DMS114 treated with DMSO at 0.1 percent for 48 hours (cell line): ENCODE measurements at regions not wholly inside any gene's neighbourhood (a gene's known extent, or its start where the extent isn't known, plus 50 kb on each side); places are given as distances from the start of the nearest gene placed in this dataset.

Source experiments
- DNase-seq: peaks from one replicate; lab custom pipeline; 2025; ENCODE audit not compliant: unreplicated experiment; lab: John Stamatoyannopoulos, UW

DNA sequence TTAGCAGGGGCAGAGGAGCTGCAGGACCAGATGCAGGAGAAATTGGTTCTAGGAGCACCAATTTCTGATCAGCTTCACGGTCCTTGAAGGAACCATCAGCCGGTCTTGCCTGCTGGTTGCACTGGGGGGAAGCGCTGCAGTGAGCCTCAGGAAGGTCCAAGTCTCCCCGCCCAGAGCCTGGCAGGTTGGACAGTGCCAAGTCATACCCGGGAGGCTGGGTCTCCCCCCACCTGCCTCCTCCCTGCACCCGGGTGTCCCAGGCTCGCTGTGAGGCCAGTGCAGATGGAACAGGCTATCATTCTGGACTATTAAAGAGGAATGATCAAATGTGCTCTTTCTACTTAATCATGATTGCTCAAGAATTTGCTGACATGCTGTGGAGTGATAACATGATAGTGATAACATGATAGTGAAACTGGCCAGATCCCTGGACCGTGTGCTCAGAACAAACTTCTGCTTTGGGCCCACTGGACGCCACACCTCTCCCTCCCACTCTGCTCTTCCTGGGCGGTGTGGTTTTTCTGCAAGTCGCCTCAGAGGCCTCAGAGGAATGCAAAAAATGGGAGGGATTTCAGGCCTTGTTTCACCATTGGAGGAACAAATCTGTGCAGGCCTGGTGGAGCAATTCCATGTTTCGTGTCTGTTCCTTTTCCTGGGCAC lies 236.0 kb downstream of the IRF8 start:
- no peak for DNase-seq

DNA sequence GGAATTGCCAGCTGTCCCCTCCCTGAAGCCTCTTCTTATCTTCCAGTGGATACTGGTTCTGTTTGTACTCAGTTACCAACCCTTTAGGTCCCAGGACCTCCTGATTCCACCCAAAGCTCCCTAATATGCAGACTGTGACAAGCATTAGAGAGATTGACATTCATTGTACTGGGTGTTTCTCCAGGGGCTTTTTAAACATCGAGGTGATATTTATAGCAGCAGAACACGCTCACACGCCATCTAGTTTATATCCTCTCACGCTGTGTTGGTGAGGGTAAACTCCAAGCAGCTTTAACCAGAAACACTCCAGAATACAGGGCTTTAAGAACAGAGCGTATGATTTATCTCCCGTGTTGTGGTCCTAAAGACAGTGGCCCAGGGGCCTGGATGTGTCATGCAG lies 238.4 kb downstream of the IRF8 start:
- no peak for DNase-seq

DNA sequence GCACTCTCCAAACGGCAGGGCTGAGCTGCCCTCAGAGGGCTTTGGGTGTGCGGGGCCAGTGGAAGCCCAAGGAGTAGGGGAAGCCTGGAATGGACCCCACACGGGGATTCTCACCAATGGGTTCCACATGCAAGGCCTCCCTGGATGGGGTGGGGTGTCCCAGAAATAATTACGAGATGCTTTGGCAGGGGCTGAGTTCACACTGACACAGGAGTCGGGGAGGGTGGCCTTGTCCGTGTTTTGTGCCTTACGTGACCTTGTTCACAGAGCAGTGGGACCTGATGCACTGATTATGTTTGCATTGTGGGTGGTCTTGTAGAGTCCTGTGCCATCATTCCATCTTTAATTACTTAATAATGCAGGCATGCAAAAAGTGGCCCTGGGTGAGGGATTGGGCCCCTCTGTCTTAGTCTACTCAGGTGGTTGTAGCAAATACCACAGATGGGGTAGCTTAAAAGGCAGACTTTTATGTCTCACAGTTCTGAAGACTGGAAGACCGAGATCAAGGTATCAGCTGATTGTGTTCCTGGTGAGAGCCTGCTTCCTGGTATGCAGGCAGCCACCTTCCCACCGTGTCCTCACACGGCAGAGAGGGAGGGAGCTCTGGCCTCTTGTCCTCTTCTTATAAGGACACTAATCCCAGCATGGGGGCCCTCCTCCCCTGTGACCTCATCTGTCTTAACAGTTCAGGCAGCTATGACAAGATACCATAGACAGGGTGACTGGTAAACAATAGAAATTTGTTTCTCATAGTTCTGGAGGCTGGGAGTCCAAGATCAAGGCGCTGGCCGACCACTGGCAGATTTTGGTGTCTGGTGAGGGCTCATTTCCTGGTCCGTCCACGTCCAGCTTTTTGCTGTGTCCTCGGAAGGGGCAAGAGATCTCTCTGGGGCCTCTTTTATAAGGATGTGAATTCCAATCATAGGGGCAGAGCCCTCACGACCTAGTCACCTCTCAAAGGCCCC lies 239.4 kb downstream of the IRF8 start:
- no peak for DNase-seq

DNA sequence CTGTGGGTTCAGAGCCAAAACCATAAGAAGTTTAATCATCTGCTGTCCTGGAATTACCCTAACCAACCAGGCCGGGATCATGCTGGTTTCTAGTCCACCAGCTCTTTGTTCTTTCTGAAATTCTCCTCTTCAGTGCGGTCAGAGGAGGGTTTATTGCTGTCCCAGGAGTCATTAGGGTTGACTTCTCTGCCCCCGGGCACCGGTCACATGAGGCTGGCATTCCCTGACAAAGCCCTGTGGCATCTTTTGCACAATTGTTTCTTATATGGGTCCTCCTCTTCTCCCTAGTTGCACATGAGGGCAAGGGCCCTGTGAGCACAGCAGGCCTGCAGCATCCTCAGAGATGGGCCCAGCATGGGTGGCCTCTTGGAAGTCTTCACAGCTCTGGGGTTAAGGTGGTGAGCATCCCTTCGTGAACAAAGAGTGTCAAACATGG lies 243.9 kb downstream of the IRF8 start:
- DNase-seq = no peak

DNA sequence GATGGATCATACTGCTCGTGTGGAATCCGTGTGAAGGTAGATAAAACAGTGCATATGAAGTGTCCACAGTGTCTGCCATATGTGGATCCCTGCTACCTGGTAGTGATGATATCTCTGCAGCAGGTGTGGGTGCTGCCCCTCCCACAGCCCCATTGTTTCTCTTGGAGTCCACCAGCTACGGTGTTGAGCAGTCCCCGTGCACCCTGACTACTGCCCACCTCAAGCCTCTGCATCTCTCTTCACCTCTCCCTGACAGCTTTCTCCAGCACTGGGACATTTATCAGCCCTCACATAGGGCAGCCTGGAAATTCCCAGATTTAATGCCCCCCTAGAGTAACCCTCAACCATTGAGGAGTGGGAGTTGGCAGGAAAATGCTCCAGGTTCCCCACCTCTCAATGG lies 244.7 kb downstream of the IRF8 start:
- DNase-seq = no peak

DNA sequence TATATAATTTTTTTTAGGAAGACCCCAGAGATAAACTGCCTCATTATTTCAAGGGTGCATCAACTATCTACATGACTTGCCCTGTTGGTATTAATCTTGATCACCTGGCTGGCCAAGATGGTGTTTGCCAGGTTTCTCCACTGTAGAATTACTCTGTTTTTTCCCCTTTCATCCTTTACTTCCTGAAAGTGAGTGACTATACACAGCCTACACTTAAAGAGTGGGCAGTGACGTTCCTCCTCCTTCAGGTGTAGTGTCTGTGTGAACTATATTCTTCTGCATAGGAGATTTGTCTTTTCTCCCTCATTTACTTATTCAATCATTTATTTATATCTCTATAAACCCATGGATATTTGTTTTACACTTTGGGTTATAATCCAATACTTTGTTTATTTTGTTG lies 246.7 kb downstream of the IRF8 start:
- DNase-seq = no peak

DNA sequence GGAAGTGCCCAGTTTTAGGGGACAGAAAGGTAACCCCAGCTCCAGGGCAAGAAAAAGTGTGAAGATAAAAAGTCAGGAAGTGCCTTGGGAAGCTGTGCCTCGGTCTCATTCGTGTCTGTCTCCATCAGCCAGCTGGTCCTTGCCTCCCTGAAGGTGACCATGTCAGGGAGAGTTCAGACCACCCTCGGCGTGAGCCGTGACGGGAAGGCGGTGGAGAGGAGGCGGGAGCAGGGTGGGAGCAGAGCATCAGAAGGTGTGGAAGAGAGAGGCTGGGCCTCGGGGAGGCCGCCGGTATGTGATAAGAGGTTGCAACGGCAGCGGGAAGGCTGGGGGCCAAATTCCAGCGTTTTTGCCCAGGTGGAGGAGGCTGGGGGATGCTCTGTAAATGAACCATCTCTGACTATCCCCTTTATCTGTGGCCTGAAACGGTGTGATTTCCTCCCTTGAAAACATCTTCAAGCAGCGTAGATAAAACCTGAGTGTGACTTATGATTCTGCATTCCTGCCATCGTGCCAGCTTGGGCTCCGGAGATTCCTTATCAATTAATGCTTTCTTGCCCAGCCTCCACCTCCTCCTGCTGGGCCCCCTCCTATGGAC lies 251.8 kb downstream of the IRF8 start:
- no peak for DNase-seq

DNA sequence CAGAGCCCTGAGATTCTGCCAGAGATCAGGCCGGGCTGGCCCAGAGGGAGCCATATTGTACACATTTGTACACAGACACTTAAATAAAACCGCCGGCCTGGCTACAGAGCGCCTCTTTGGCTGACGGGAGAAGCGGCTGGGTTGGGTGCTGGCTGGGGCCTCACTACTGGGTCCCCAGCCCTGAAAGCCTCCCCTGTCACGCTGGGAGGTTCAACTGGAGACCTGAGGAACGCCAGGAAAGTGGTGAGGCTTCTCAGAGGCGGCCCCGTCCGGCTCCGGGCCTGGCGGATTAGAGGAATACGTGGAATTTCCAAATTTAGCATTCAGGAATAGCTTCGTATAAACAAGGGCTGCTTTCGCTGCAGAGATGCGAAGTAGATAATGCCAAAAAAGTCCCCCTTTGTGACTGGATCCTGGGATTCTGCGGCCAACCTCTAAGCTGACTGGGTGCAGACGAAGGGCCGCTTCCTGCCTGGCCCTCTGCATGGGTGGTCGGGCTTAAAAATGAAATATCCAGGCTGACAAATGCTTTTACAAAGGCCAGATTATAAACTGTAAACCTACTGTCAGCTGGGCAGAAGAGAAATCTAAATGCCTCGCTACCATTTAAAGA lies 252.4 kb downstream of the IRF8 start:
- DNase-seq = no peak

DNA sequence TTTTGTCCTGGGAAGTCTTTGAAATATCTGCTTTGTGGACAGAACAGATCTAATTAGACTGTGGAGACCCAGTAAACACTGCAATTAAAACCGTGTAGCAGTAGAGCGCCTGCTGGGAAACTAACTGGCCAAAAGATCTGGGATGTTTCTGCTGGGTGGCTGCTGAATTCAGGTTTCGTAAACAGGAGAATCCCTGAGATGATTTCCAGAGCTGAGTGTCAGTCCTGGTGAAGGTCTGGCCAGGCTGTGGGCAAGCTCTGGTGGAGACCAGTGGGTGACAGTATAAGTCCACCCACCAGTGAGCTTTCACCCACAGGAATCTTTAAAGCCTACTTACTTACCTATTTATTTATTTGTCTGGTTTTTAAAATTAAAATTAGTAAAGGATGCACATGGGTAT lies 257.2 kb downstream of the IRF8 start:
- DNase-seq = no peak

DNA sequence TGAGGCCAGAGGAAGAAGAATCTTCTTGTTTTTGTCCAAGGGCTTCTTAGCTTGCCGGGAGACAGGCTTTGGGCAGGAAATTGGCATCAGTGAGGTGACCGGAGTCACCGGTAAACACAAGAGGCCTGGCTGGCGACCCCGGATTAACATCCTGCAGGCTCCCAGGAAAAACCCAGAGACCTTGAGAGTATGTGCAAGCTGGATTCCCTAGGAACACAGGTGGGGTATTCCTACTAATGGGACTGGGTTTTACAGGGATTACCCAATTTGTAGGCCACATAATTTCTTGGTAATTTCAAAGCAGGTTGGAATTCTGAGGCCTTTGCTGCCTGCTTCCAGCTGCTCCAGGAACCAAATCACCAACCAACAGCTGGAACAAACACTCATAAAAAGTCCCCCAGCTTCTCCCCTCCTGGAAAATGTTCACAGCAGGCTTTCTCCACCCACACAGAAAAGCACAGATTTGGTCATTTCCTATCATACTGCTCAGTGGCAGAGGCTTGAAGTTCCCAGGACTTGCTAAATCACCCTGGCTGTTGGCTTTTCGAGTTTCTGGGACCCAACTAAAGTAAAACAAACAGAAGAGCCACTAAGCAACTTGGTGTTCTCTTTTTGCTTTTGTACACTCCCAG lies 258.8 kb downstream of the IRF8 start:
- no peak for DNase-seq

DNA sequence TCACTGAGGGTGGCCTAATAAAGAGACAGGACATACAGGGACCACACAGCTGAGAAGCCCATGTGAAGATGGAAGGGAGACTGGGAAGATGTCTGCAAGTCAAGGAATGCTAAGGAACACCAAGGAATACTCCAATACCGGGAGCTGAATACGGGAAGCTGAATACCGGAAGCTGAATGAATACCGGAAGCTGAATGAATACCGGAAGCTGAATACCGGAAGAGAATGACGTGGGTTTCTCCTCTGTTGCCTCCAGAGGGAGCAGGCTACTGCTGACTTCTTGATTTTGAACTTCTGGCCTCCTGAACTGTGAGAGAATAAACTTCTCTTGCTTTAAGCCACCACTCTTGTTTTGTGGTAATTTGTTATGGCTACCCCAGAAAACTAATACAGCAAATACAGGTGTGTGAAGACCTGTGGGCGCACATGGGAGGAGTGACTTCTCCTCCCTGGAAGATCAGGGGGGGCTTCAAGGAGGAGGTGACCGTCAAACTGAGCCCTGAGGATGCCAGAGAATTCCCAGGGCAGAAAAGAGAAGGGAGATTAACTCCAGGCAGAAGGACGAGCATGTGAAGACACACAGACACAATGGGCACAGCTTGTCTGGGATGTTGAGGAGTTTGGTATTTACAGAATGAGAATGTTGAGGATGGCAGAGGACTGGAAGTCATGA lies 259.9 kb downstream of the IRF8 start:
- no peak for DNase-seq

DNA sequence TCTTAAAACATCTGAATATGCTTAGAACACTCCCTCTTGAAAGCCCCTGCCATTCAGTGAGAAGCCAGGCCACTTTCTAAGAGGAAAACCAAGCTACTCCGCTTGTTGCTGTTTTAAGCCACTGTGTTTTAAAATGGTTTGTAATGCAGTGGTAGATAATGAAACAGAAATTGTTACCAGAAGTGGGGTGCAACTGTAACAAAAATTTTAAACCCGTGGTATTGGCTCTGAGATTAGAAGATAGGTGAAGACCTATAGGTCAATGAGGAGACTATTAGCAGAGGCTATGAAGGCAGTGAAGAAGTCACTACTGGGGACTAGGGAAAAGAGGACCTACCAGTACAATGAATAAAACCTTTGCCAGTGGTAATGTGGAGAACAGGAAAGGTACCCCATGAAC lies 266.5 kb downstream of the IRF8 start:
- no peak for DNase-seq

DNA sequence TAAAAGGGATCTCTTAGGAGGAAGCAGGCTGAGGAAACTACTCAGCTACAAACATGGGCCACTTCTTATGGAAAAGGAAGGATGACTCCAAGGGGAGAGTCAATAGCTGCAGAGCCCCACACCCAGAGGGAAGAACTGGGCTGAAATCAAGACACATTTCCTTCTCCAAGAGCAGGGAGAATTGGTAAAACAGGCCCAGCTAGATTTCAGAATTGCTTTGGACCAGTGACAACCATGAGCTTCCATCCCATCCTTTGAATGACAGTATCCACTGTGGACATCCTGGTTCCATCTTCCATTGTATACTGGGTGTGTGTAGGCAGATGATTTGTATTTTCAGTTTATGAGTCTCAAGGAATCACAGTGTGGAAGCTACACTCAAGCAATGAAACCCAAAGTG lies 267.5 kb downstream of the IRF8 start:
- DNase-seq = no peak

DNA sequence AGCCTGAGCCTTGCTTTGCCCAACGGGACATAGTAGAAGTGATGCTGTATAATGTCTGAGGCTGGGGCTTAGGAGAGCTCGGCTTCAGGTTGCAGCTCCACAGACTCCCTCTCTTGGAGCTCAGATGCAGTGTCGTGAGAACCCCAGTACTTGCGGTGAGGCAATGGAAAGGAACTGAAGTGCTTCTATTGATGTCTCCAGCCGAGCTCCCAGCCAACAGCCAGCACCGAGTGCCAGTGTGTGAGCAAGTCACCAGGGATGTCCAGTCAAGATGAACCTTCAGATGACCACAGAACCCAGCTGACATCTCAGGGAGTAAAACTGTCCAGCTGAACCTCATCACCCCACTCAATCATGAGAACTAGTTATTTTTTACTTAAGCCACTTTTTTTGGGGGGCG lies 268.1 kb downstream of the IRF8 start:
- DNase-seq = no peak

DNA sequence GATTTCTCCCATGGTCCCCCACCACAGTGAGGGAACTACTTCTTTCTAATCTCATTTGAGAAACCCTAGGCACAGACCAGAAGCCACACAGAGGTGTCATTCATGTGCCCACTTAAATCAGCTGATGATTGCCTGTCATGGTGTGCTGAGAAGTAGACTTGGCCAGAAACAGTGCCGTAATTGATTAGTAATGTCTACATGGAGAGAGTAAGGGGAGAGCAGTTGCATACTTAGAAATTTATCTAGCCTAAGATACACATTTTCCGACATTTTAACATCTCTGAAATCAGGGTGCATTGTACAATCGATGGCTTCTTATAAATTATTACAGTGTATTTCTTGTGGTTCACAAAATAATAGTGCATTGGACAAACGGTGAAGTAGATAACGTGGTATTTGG lies 271.8 kb downstream of the IRF8 start:
- no peak for DNase-seq

DNA sequence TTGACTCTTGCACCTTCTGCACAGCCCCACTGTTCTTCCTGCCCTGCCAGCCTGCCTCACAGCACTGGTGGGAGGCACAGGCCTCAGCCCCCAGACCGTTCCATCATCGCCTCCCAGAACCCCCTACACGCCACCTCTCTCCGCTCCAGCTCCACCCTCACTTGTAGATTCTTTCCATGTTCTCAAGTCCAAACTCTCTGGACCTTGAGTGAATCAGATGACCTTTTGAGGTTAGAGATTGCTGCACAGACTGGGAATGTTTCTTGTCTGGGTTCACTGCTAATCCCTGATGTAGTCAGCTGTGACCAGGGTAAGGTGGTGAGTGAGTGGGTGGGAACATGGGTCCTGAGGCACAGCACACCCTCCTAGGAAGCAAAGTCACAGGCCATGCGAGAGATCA lies 272.4 kb downstream of the IRF8 start:
- no peak for DNase-seq

DNA sequence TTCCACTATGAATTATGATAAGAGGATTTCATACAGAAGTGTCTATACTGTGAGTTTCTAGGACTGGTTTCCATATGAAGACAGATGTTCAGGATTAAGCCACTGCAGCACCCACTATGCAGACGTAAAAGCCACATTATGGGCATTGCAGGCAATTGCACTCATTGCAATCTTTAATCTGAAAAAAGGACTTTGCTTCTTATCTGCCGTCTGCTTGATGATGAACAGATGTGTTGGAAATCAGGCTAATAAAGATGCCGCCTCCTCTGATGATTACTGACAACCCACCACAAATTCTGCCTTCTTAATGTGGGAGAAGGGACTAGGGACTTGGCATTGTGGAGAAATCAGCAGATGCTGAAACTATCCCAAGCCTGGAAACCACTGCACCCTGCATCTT lies 276.9 kb downstream of the IRF8 start:
- no peak for DNase-seq

DNA sequence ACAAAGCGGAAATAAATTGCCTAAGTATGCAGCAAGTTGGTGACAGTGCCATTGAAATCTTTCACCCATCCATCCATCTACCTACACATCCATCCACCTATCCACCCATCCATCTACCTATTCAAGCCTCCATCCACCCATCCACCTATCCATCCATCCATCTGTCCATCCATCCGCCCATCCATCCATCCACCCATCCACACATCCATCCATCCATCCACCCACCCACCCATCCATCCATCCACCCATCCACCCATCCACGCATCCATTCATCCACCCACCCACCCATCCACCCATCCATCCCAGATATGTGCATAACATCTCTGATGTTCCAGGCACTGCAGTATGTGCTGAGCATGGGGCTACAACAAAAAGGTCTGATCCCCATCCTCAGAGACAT lies 277.5 kb downstream of the IRF8 start:
- DNase-seq = no peak

DNA sequence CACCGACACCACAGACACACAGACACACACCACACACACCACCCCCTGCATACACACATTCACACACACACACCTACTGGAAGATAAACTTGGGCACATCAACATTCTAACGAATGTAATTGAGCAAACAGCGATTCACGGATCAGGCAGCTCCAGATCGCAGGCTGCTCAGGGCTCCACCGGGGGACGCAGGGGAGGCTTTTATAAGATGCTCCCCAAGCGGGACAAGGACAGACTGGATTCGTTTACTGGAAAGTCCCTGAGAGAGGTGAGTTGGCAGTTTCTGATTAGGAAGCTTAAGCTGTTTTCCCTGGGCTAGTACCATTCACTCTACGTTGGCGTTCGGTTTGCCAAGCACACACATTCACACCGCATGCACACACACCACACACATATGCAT lies 281.3 kb downstream of the IRF8 start:
- DNase-seq = no peak

DNA sequence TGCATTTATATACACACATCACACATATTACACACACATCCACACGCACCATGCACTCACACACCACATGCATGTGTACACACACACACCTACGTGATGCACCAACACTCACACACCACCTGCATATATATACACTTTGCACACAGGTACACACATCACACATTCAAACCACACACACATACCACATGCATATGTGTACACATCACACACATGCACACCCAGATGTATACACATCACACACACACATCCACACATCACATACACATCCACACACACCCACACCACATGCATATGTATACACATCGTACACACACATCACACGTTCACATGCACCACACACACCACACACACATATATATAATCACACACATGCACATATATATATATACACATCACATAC lies 281.8 kb downstream of the IRF8 start:
- DNase-seq = no peak

DNA sequence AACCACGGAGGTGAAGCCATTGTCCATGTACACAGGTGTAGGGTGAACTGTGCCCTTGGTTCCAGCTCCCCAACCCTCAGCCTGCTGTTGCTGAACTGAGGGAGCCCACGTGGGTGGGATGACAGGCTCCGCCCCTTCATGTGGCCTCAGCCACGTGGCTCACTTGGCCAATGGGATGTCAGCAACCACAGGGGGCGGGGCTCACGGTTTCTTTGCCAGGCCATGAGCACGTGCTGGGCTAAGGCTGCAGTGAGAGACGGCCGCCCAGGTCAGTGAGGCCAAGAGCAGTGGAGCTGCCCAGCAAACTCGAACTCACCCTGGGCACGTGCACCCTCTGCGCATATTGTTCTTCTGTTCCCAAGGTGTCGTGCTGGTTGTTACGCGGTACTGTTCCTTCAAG lies 282.6 kb downstream of the IRF8 start:
- DNase-seq = no peak
